ENCODE measurements at regions not wholly inside any gene's neighbourhood (a gene's known extent, or its start where the extent isn't known, plus 50 kb on each side); places are given as distances from the start of the nearest gene placed in this dataset.

- DNase-seq (ENCODE audit: insufficient read length) (no peak), FAIRE-seq (no peak)
- TF ChIP-seq TAF1 (IDR thresholded peaks at IDR 0.05; ENCODE audit: borderline replicate concordance, low read depth, low read length) (no peak), POLR2AphosphoS5 (IDR thresholded peaks at IDR 0.05; ENCODE audit: low read depth, low read length) (no peak), POLR2A (IDR thresholded peaks at IDR 0.05; ENCODE audit: low read depth, low read length) (no peak)
These were observed 244.3 kb upstream of the SHH start for GRCh38 chr7:156056534-156056933.

- FAIRE-seq (no peak), DNase-seq (ENCODE audit: insufficient read length) (no peak)
- TF ChIP-seq TAF1 (IDR thresholded peaks at IDR 0.05; ENCODE audit: borderline replicate concordance, low read depth, low read length) (no peak), POLR2A (IDR thresholded peaks at IDR 0.05; ENCODE audit: low read depth, low read length) (no peak), POLR2AphosphoS5 (IDR thresholded peaks at IDR 0.05; ENCODE audit: low read depth, low read length) (no peak)
These were observed 243.1 kb upstream of the SHH start for GRCh38 chr7:156055206-156055822.

- TF ChIP-seq POLR2AphosphoS5 (IDR thresholded peaks at IDR 0.05; ENCODE audit: low read depth, low read length) (no peak), TAF1 (IDR thresholded peaks at IDR 0.05; ENCODE audit: borderline replicate concordance, low read depth, low read length) (no peak), POLR2A (IDR thresholded peaks at IDR 0.05; ENCODE audit: low read depth, low read length) (no peak)
- FAIRE-seq, result no peak
- no peak for DNase-seq (ENCODE audit: insufficient read length)
These were observed 239.6 kb upstream of the SHH start for GRCh38 chr7:156051884-156052283.

DNA sequence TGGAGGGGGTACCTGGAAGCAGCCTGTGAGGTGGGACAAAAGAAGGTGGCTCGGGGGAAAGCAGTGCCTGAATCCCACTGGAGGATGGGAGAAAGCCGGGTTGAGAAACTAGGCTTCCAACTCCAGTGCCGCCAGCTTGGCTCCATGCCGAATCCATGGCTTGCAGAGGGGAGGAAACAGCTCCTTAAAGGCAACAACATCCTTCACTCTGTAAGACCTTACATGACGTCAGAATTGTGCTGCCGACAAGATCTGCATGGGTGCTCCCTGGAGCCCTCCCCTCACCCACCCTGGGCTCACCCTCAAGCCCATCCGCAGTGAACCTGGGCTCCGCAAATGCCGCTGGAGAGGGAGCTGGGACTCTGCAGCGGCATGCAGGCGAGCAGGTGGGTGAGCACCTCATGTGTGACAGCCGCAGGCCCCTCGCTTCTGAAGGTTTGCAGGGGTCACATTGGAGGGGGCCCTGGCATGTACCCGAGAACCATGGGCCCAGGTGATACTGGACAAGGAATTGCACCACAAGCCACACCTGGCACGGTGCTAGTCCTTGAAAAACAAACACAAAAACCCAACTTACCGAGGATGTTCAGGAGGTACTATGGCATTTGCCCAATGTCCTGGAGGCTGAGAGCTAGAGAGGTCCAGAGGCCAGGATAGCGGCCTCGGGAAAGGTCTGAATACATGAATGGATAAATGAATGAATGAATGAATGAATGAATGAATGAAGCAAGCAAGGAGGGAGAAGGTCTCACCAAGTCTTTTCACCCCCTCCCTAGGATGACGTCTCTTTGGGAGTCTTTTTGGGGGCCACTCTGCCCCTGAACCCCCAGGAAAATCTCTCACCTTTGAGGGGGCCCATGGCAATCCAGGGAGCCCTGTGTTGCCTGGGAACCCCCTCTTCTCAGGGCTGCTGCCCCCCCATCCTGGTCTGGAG lies 238.6 kb upstream of the SHH start:
- no peak for FAIRE-seq
- no peak for TF ChIP-seq TAF1 (IDR thresholded peaks at IDR 0.05; ENCODE audit: borderline replicate concordance, low read depth, low read length)
- TF ChIP-seq POLR2AphosphoS5 (IDR thresholded peaks at IDR 0.05; ENCODE audit: low read depth, low read length), result no peak
- no peak for TF ChIP-seq POLR2A (IDR thresholded peaks at IDR 0.05; ENCODE audit: low read depth, low read length)
- DNase-seq (ENCODE audit: insufficient read length), result no peak

DNA sequence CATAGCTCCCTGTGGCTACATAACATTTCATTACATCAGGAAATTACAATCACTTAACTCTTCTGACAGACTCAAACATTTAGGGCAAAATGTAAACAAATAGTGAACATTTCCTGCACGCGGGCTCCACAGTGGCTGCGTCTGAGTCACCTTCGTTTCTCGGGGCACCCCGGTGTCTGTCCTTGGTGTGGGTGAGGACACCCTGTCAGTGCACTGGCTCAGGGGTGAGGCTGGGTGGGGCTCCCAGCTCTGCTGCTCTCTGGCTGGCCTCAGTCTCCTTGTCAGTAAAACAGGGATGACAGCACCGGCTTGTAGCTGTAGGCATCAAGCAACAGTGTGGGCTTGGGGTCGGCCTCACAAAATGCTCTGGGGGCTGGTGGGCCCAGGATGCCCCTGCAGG lies 237.1 kb upstream of the SHH start:
- TF ChIP-seq POLR2A (IDR thresholded peaks at IDR 0.05; ENCODE audit: low read depth, low read length) (no peak), TAF1 (IDR thresholded peaks at IDR 0.05; ENCODE audit: borderline replicate concordance, low read depth, low read length) (no peak), POLR2AphosphoS5 (IDR thresholded peaks at IDR 0.05; ENCODE audit: low read depth, low read length) (no peak)
- DNase-seq (ENCODE audit: insufficient read length) (no peak), FAIRE-seq (no peak)

DNA sequence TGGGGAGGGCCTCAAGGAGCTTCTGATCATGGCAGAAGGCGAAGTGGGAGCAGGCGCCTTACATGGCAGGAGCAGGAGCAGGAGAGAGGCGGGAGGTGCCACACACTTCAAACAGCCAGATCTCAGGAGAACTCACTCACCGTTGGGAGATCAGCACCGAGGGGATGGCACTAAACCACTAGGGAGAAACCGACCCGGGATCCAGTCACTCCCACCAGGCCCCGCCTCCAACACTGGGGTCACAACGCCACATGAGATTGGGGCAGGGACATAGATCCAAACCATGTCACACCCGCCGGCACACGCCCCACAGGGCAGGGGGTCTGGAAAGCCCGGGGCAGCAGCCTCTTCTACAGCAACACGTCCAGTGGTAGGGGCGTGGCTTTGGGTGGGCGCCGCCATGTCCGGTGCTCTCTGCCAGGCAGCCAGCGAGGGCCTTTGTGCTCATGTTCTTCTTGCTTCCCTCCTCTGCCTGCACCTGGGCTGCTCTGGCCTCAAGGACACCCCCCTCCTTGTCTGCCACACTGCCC lies 233.8 kb upstream of the SHH start:
- TF ChIP-seq POLR2AphosphoS5 (IDR thresholded peaks at IDR 0.05; ENCODE audit: low read depth, low read length) (no peak), TAF1 (IDR thresholded peaks at IDR 0.05; ENCODE audit: borderline replicate concordance, low read depth, low read length) (no peak), POLR2A (IDR thresholded peaks at IDR 0.05; ENCODE audit: low read depth, low read length) (no peak)
- no peak for FAIRE-seq
- no peak for DNase-seq (ENCODE audit: insufficient read length)

- FAIRE-seq (no peak), DNase-seq (ENCODE audit: insufficient read length) (no peak)
- TF ChIP-seq POLR2AphosphoS5 (IDR thresholded peaks at IDR 0.05; ENCODE audit: low read depth, low read length) (no peak), POLR2A (IDR thresholded peaks at IDR 0.05; ENCODE audit: low read depth, low read length) (no peak), TAF1 (IDR thresholded peaks at IDR 0.05; ENCODE audit: borderline replicate concordance, low read depth, low read length) (no peak)
These were observed 231.3 kb upstream of the SHH start for GRCh38 chr7:156043416-156044178.

GRCh38 chr7:156041398-156041797 lies 229.1 kb upstream of the SHH start:
- TF ChIP-seq POLR2A (IDR thresholded peaks at IDR 0.05; ENCODE audit: low read depth, low read length), result no peak
- TF ChIP-seq POLR2AphosphoS5 (IDR thresholded peaks at IDR 0.05; ENCODE audit: low read depth, low read length), result no peak
- no peak for TF ChIP-seq TAF1 (IDR thresholded peaks at IDR 0.05; ENCODE audit: borderline replicate concordance, low read depth, low read length)
- FAIRE-seq, result no peak
- no peak for DNase-seq (ENCODE audit: insufficient read length)

DNA sequence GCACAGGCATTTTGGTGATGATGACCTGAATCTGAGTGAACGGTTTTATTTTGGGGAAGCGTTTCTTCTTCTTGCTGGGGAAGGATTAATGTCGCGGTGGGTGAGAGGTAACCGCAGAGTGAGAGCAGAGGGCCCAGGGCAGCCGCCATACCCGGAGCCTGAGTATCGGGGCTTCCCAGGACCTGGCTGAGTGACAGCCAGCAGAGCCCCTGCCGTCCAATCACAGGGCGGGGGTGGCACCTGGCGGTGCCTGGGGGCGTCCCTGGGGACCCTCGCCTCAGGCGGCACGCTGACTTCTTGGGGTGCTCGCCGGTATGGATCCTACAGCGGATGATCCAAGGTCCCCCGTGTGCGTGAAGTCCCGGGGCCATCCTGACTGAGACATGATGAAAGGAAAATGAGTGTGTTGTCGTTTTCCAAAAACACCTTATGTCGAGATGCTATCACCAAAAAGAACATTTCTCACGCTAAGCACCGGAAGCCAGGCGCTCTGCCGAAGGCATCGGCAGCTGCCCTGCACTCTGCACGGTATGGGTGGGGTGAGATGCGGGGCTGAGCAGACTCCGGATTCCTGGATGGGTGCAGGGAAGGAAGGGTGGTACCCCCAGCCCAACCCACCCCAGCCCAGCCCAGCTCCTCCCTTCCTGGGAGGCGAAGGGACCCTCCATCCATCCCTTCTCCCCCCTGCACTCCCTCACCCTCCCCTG lies 227.9 kb upstream of the SHH start:
- no peak for TF ChIP-seq POLR2AphosphoS5 (IDR thresholded peaks at IDR 0.05; ENCODE audit: low read depth, low read length)
- no peak for TF ChIP-seq POLR2A (IDR thresholded peaks at IDR 0.05; ENCODE audit: low read depth, low read length)
- TF ChIP-seq TAF1 (IDR thresholded peaks at IDR 0.05; ENCODE audit: borderline replicate concordance, low read depth, low read length), result no peak
- DNase-seq (ENCODE audit: insufficient read length), result no peak
- FAIRE-seq, result no peak

DNA sequence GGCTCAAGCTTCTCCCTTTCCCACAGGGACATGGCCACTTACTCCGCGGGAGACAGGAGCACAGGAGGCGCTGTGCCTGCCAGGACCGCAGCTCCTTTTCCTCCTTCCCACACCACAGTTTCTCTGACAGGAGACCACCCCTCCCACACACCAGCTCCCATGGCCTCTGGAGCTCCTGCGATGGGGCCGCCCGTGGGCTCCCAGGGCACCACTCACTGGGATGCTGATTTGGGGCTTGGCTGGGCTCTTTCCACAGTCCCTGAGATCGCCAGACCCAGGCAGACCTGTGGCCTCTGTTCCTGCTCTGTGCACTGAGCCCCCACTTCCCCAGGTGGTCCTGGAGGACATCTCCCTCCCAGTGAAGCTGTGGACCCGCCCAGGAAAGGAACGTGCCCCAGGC lies 226.9 kb upstream of the SHH start:
- DNase-seq (ENCODE audit: insufficient read length) (no peak), FAIRE-seq (no peak)
- TF ChIP-seq POLR2A (IDR thresholded peaks at IDR 0.05; ENCODE audit: low read depth, low read length), result no peak
- TF ChIP-seq POLR2AphosphoS5 (IDR thresholded peaks at IDR 0.05; ENCODE audit: low read depth, low read length), result no peak
- no peak for TF ChIP-seq TAF1 (IDR thresholded peaks at IDR 0.05; ENCODE audit: borderline replicate concordance, low read depth, low read length)

Data from GM12892 (cell line).